ENCODE measurements at regions not wholly inside any gene's neighbourhood (a gene's known extent, or its start where the extent isn't known, plus 50 kb on each side); places are given as distances from the start of the nearest gene placed in this dataset.

DNA sequence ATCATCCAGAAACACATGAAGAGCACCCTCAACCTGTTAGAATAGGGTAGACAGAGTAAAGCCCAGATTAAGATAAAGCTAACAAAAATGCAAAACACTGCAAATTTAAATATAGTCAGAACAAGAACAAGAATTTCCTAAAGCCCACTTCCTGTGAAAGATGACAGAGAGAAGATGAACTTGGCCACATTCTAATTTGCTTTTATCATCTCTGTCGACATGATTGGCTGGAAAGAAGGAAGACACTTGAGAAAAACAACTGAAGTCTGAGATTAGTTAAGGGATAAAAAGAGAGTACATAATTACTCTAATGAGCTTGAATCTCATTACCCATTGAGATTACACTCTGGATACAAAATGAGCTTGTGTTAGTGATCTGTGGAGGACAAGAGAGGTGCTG, 537.6 kb downstream of the KLF5 start:
- no peak overlapping the region for H3K27ac Mint-ChIP-seq
- no peaks in the 10 kb centered on the region for H3K36me3 Mint-ChIP-seq (ENCODE audit: low read depth)
- no peaks in the 10 kb centered on the region for H3K4me1 Mint-ChIP-seq (ENCODE audit: low read depth)
- H3K27me3 Mint-ChIP-seq: no peaks in the 10 kb centered on the region
- peaks cover 28% of the 10 kb centered on the region for H3K9me3 Mint-ChIP-seq
- intact Hi-C loops (cut with micrococcal nuclease): no loop called here
- no peak overlapping the region for H3K4me3 Mint-ChIP-seq

DNA sequence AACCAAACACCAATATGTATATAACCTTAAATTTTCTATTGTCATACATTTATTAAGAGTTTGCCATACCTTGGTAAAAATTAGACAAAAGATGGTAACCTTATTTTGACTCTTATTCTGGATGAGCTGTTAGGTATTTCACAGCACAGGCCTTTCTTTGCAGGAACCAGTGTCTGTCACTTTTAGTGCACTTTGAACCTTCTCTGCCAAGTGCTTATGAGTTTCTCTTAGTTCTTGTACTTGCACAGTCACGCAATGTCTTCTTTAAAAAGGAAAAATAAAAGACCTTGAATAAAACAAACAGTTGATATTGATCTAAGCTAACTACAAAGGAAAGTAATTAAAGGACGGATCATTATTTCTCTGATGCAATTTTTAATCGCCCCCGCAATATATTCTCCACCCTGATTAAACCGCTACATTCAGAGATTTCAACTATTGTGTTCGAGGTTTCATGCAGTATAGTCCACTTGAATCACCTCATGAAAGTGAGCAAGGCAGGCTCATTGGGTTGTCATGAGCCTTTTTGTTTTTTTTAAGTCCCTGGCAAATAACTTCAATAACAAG, 534.5 kb downstream of the KLF5 start:
- Mint-ChIP-seq H3K9me3 (peaks cover 2% of the 10 kb centered on the region), H3K27me3 (no peaks in the 10 kb centered on the region), H3K4me1 (ENCODE audit: low read depth) (no peaks in the 10 kb centered on the region), H3K27ac (no peak overlapping the region), H3K4me3 (no peak overlapping the region), H3K36me3 (ENCODE audit: low read depth) (no peaks in the 10 kb centered on the region)
- intact Hi-C loops (cut with micrococcal nuclease): no loop called here

DNA sequence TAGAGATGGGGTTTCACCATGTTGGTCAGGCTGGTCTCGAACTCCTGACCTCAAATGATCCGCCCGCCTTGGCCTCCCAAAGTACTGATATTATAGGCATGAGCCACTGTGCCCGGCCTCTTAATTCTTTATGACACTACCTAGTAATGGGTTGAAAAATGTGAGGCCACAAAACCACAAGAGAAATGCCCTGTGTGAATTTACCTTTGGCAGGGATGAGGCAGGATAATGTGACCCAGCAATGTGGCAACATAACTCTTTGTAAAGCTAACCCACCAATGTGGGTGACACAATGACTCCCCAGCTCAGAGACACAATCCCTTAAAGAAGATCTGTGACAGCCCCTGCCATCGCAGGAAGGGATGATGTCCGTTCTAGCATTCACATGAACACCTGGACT, 533.1 kb downstream of the KLF5 start:
- no peak overlapping the region for H3K27ac Mint-ChIP-seq
- H3K9me3 Mint-ChIP-seq: no peaks in the 10 kb centered on the region
- no peaks in the 10 kb centered on the region for H3K27me3 Mint-ChIP-seq
- H3K4me1 Mint-ChIP-seq (ENCODE audit: low read depth): no peaks in the 10 kb centered on the region
- H3K4me3 Mint-ChIP-seq: no peak overlapping the region
- H3K36me3 Mint-ChIP-seq (ENCODE audit: low read depth): no peaks in the 10 kb centered on the region
- intact Hi-C loops (cut with micrococcal nuclease): no loop called here

DNA sequence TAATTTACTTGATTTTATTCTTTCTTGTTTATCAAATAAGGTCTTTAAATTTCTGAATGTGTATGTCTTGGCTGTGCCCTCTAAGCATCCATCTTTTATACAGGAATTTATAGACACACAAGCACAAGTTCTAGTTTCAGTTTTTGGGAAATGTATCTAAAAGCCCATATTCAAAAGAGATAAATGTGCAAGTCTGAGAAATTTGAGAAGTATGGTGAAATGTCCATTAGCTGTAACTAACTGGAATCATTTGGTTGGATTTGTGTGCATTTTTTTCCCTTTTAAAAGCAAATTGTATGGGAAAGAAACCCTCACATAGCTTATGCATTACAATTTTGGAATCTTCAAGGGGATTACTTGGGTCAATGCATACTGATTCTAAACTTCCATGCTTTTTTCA, 532.0 kb downstream of the KLF5 start:
- H3K36me3 Mint-ChIP-seq (ENCODE audit: low read depth): no peaks in the 10 kb centered on the region
- H3K4me1 Mint-ChIP-seq (ENCODE audit: low read depth): no peaks in the 10 kb centered on the region
- no peak overlapping the region for H3K27ac Mint-ChIP-seq
- no peak overlapping the region for H3K4me3 Mint-ChIP-seq
- H3K9me3 Mint-ChIP-seq: peaks cover 8% of the 10 kb centered on the region
- H3K27me3 Mint-ChIP-seq: no peaks in the 10 kb centered on the region
- intact Hi-C loops (cut with micrococcal nuclease): no loop called here

DNA sequence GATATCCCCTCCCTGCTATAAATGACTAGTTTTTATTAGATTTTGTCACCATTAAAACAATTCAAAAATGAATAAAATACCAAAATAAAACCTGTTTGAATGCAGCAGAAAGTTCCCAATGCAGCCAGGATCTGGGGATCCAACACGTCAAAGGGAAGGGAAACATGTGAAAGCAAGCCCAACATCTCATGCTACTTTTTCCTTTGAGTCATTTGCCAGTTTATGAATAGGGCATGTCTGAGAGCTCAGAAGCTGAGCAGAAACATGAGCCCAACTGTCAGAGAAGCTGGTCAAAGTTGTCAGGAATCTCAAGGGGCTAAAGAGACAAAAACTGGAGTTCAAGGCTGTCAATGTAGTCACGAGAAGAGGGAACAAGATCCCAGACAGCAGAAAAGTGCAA, 526.4 kb downstream of the KLF5 start:
- Mint-ChIP-seq H3K27ac (no peak overlapping the region), H3K9me3 (peaks cover 22% of the 10 kb centered on the region), H3K4me3 (no peak overlapping the region), H3K36me3 (ENCODE audit: low read depth) (no peaks in the 10 kb centered on the region), H3K4me1 (ENCODE audit: low read depth) (no peaks in the 10 kb centered on the region), H3K27me3 (no peaks in the 10 kb centered on the region)
- intact Hi-C loops (cut with micrococcal nuclease): no loop called here

DNA sequence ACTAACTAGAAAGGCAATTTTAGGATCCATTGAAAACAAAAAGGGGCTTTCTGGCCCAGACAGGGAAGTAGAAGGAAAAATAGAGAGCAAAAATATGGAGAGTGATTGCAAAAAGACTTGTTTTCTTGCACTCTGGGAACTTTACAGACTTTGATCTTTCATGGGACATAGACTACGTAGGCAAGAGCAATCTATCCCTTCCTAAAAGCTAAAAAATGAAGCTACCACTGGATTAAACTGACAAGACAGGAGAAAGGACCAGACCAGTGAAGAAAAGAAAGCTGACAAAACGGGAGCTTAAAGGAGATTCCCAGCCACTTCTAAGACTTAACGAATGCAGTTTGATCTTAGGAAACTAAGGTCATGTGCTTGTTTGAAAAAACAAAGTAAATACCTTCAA, 524.5 kb downstream of the KLF5 start:
- intact Hi-C loops (cut with micrococcal nuclease): no loop called here
- Mint-ChIP-seq H3K27me3 (no peaks in the 10 kb centered on the region), H3K36me3 (ENCODE audit: low read depth) (no peaks in the 10 kb centered on the region), H3K4me1 (ENCODE audit: low read depth) (no peaks in the 10 kb centered on the region), H3K4me3 (no peak overlapping the region), H3K9me3 (peaks cover 22% of the 10 kb centered on the region), H3K27ac (no peak overlapping the region)

DNA sequence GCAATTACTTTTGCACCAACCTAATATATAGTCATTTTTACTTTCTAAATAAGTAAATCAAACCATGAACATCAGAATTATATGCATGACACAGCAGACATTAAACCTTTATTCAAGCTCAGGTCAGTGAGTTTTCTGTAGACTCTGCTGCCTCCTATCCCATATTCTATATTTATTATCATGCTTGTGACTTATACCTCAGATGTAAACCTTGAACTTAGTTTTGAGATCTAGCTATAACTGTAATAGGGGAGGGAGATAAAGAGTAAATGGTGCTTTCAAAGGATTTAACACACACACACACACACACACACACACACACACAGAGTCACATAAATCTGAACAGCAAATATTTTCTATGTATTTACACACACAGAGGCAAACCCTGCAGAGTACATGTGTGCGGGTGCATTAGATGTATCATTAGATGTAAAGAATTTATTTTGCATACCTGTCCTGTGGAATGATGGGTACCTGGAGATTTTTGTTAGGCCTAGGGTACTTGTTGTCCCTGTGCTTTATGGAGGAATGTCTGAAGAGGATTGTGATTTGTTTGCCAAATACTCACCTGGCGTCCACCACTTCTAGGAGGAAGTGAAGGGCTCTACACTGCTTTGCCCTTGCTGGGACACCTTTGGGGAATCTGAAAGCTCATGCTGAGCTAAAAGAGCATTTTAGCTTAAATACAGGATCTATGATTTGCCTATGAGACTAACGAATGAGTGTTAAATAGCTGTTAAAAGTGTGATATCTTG, 521.9 kb downstream of the KLF5 start:
- Mint-ChIP-seq H3K27me3 (no peaks in the 10 kb centered on the region), H3K9me3 (peaks cover 13% of the 10 kb centered on the region), H3K36me3 (ENCODE audit: low read depth) (no peaks in the 10 kb centered on the region), H3K4me3 (no peak overlapping the region), H3K27ac (no peak overlapping the region), H3K4me1 (ENCODE audit: low read depth) (no peaks in the 10 kb centered on the region)
- intact Hi-C loops (cut with micrococcal nuclease): no loop called here

DNA sequence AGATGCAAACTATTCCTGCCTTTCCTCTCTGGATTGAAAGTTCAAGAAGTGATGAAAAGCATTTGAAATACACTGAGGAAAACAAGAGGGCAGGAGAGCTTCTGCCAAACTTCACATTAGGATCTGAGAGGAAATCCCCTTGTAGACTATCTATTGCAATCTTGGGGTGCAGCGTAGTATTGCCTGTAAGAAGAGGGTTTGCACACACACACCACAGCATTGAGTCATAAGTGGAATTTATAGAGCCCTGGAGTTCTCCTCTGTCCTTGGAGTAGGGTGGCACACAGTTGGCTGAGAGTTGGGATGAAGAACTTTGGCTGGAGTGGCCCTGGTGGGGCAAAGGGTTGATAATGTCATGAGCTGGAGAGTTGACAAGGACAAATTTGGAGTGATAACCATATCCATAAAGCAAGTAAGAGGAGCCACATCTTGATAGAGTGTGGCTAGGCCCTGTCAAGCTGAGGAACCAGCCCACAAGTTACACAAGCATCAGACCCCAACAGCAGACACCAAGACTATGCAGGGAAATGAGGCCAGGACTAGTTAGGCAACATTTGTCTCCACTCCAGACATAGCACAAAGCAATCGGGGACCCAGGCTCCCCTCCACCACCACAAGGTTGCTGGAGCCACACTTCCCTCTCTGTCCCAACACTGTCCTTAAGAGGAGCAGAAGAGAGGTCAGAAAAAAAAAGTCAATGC, 520.9 kb downstream of the KLF5 start:
- Mint-ChIP-seq H3K4me1 (ENCODE audit: low read depth) (no peaks in the 10 kb centered on the region), H3K36me3 (ENCODE audit: low read depth) (no peaks in the 10 kb centered on the region), H3K27me3 (no peaks in the 10 kb centered on the region), H3K4me3 (no peak overlapping the region), H3K9me3 (peaks cover 5% of the 10 kb centered on the region), H3K27ac (no peak overlapping the region)
- intact Hi-C loops (cut with micrococcal nuclease): no loop called here

DNA sequence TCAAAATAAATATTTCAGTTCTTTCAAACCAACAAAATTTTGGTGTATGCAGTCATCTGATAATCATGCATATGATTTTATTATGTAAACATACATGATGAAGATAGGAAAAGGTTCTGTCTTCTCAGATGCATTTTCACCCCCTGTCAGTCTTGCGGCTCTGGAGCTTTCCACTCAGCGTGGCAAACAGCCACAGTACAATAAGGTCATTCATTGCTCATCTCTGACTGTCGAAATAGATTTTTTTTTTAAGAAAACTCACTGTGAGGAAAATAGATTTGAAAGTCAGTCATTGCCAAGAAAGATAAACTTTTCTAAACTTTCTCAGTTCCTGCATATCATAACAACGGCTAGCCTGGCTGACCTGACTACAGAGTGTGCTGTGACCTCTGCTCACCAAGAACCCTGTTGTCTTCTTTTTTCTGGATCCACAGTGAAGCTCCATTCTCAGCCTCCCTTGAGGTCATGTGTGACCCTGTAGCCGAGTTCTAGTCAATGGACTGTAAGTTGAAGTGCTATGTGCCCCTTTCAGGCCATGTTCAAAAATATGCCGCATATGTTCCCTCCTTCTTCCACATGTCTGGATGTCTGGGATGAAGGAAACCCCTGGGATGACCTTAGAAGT, 519.6 kb downstream of the KLF5 start:
- H3K36me3 Mint-ChIP-seq (ENCODE audit: low read depth): no peaks in the 10 kb centered on the region
- H3K9me3 Mint-ChIP-seq: peaks cover under 1% of the 10 kb centered on the region
- no peak overlapping the region for H3K4me3 Mint-ChIP-seq
- no peaks in the 10 kb centered on the region for H3K27me3 Mint-ChIP-seq
- no peaks in the 10 kb centered on the region for H3K4me1 Mint-ChIP-seq (ENCODE audit: low read depth)
- intact Hi-C loops (cut with micrococcal nuclease): no loop called here
- no peak overlapping the region for H3K27ac Mint-ChIP-seq

DNA sequence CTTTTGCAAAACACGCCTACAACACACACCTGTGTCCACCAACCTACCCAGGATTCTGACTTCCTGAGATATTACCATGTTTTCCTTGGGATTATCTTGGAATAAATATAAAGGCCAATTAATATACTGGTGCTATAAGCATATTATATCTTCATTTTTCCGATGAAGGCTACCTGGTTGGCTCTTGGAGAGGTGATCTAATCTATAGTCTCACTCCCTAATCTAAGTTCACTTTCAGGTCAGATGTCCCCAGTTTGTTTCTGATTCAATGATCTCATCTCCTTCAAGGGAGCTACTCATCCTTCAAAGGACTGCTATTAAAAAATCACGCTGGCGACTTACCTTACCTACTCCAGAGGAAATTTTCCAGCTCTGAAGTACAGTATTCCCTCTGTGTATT, 517.5 kb downstream of the KLF5 start:
- no peak overlapping the region for H3K4me3 Mint-ChIP-seq
- peaks cover 5% of the 10 kb centered on the region for H3K9me3 Mint-ChIP-seq
- no peak overlapping the region for H3K27ac Mint-ChIP-seq
- intact Hi-C loops (cut with micrococcal nuclease): no loop called here
- H3K4me1 Mint-ChIP-seq (ENCODE audit: low read depth): no peaks in the 10 kb centered on the region
- no peaks in the 10 kb centered on the region for H3K36me3 Mint-ChIP-seq (ENCODE audit: low read depth)
- no peaks in the 10 kb centered on the region for H3K27me3 Mint-ChIP-seq

DNA sequence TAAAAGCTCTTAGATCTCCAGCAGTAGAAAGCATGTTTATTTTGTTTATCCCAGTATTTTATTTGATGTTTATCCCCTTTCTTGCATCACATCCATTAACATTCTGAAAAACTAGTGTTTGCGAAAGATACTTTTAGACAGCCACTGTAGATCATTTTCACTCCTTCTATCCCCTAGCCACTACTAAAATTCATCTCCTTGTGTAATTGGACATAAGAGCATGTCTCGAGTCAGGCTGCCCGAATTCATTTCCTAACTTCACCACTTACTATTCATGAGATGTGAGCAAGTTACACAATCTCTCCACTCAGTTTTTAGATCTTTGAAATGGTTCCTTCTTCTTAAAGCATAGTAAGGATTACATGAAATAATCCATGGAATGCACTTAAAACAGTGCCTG, 514.0 kb downstream of the KLF5 start:
- intact Hi-C loops (cut with micrococcal nuclease): no loop called here
- no peaks in the 10 kb centered on the region for H3K4me1 Mint-ChIP-seq (ENCODE audit: low read depth)
- H3K27ac Mint-ChIP-seq: no peak overlapping the region
- peaks cover 22% of the 10 kb centered on the region for H3K9me3 Mint-ChIP-seq
- no peak overlapping the region for H3K4me3 Mint-ChIP-seq
- H3K36me3 Mint-ChIP-seq (ENCODE audit: low read depth): no peaks in the 10 kb centered on the region
- H3K27me3 Mint-ChIP-seq: no peaks in the 10 kb centered on the region

DNA sequence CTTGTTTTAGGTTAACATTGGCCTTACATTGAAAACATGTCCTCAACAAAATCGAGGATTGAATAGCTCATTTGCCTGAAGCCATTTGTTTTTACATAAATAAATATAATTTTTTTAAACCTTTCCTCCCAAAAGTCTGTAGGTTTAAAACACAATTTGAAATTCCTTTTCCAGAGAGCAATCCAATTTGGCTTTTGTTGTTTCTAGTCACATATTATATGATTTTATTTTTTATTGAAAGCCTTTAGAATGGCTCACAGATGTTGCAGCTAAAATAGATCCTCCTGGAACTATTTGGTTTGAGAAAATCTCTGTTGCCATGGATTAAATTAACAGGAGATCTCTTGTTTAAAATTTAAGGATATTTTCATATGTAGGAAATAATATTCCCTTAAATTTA, 512.6 kb downstream of the KLF5 start:
- intact Hi-C loops (cut with micrococcal nuclease): no loop called here
- Mint-ChIP-seq H3K36me3 (ENCODE audit: low read depth) (no peaks in the 10 kb centered on the region), H3K4me3 (no peak overlapping the region), H3K27me3 (no peaks in the 10 kb centered on the region), H3K4me1 (ENCODE audit: low read depth) (no peaks in the 10 kb centered on the region), H3K27ac (no peak overlapping the region), H3K9me3 (peaks cover 24% of the 10 kb centered on the region)

DNA sequence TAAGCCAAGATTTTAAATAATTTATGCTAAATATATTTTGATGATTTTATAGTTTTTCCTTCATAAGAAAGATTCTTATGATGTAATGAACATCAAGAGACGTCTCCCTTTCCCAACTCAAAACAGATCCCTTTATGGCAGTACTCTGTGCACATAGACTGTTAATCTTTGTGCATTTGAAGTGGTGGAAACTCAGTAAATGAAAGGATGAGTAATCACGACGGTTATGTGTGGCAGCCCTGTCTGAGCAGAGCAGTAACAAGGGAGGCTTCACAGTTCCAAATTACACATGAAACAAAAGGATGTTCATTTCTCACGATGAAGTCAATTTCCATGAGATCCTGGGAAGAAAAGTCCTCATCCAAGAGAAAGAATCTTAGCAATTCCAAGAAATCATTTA, 498.1 kb downstream of the KLF5 start:
- H3K27ac Mint-ChIP-seq: no peak overlapping the region
- H3K4me1 Mint-ChIP-seq (ENCODE audit: low read depth): no peaks in the 10 kb centered on the region
- H3K27me3 Mint-ChIP-seq: no peaks in the 10 kb centered on the region
- H3K9me3 Mint-ChIP-seq: no peaks in the 10 kb centered on the region
- intact Hi-C loops (cut with micrococcal nuclease): no loop called here
- no peak overlapping the region for H3K4me3 Mint-ChIP-seq
- no peaks in the 10 kb centered on the region for H3K36me3 Mint-ChIP-seq (ENCODE audit: low read depth)

DNA sequence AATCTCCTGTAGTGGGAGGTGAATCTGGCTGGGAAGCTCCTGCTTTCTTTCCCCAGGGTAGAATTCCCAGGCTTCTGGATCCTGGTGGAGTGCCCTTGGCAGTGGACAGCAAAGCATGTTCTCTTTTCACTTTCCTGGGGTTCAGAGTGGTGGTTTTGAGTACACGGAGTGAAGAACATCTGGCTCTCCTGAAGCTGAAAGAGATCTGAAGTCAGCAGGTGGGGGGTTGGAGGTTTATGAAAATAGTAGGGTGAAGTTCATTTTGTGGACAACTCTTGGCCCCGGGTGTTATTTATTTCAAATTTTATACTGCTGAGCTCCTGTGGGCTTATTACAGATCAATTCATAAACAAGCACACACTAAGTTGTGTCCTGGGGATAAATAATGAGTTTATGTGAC, 497.3 kb downstream of the KLF5 start:
- no peak overlapping the region for H3K4me3 Mint-ChIP-seq
- no peaks in the 10 kb centered on the region for H3K9me3 Mint-ChIP-seq
- H3K27ac Mint-ChIP-seq: no peak overlapping the region
- H3K27me3 Mint-ChIP-seq: no peaks in the 10 kb centered on the region
- no peaks in the 10 kb centered on the region for H3K36me3 Mint-ChIP-seq (ENCODE audit: low read depth)
- intact Hi-C loops (cut with micrococcal nuclease): no loop called here
- H3K4me1 Mint-ChIP-seq (ENCODE audit: low read depth): no peaks in the 10 kb centered on the region

All from dendritic cell treated with granulocyte-macrophage colony-stimulating factor and Interleukin-4, amounts not matched to agents 40 ng/mL and 50 ng/mL, for 4 days (primary cell).